Activated naive CD8-positive, alpha-beta T cell treated with anti-CD3 and anti-CD28 coated beads, Interleukin-2, amount 50 U/mL, for 24 hours (primary cell): ENCODE measurements at regions not wholly inside any gene's neighbourhood (a gene's known extent, or its start where the extent isn't known, plus 50 kb on each side); places are given as distances from the start of the nearest gene placed in this dataset.

ENCODE experiments used
- ATAC-seq: fragments of 150-1000 bp; cut with Tn5 transposase; one replicate; pipeline ENCODE4 v1.10.0; 2021
- DNase-seq: peaks from one replicate; pipeline ENCODE4 v3.0.0; 2021
- H3K27ac Mint-ChIP-seq: one replicate; pipeline ENCODE4 v1.8.0; 2021; ENCODE audit warnings: mild to moderate bottlenecking, mixed read lengths
- H3K27me3 Mint-ChIP-seq: one replicate; pipeline ENCODE4 v1.8.0; 2021; ENCODE audit warnings: mixed read lengths
- H3K36me3 Mint-ChIP-seq: one replicate; pipeline ENCODE4 v1.8.0; 2021; ENCODE audit warnings: low read depth, mixed read lengths
- H3K4me1 Mint-ChIP-seq: one replicate; pipeline ENCODE4 v1.8.0; 2021; ENCODE audit warnings: mixed read lengths
- H3K4me3 Mint-ChIP-seq: one replicate; pipeline ENCODE4 v1.8.0; 2021; ENCODE audit warnings: mild to moderate bottlenecking, moderate library complexity, mixed read lengths
- H3K9me3 Mint-ChIP-seq: one replicate; pipeline ENCODE4 v1.8.0; 2021; ENCODE audit warnings: mixed read lengths

DNA sequence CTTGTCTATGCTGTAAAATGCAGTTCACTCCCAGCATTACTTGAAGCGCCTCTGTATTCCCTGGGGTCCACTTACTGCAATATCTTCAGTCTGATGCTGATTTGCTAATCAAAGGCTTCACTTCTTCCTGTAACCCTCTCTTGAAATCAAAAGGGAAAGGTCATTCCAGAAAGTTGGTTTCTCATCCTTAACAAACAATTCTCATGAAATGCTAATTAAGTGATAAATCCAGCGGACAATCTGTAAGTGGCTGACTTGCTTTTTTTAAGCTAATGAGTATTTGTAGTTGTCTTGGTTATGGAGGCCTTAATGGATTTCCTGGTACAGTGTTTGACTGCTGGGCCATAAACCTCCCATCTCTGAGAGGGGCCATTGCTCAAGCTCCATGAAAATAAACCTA, 499.6 kb upstream of the HS6ST1 start:
- no peaks in the 10 kb centered on the region for H3K36me3 Mint-ChIP-seq
- H3K4me3 Mint-ChIP-seq, result no peak overlapping the region
- ATAC-seq (no peak), DNase-seq (no peak)
- H3K27ac Mint-ChIP-seq, result no peak overlapping the region
- no peaks in the 10 kb centered on the region for H3K9me3 Mint-ChIP-seq
- H3K4me1 Mint-ChIP-seq, result no peaks in the 10 kb centered on the region
- peaks cover 7% of the 10 kb centered on the region for H3K27me3 Mint-ChIP-seq

DNA sequence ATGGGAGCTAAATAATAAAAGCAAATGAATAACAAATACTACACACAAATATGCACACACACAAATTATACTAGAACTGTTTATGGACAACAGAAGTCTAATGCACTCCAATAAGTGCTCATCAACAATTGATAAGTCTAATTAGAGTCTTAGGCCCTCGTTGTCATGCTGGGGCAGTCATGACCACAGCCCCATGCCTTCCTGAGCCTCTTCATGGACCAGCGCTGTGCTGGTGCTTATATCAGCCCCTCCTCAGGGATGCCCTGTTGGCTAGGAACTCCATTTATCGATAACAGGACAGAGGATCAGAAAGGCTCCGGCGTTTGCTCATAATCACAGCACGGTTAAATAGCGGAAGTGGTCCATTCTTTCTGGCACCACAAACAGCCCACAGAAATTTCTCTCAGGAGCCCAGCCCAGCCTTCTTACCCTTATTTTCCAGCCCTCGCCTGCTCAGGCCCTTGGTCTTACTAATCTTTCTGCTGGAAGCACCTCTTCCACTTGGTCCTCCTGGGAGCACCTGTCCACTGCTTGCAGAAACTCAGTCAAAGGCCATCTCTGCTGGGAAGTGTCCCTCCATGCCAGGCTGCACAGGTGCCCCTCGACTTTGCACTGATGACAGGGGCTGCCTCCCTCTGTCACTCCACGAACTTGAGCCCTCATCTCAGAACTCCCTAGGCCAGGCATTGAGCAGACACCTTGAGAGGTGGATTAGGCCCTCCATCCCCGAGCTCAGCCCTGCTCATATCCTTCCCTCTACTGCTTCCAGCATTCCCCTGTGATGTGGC, 500.2 kb upstream of the HS6ST1 start:
- Mint-ChIP-seq H3K4me1 (no peaks in the 10 kb centered on the region), H3K9me3 (no peaks in the 10 kb centered on the region), H3K4me3 (no peak overlapping the region), H3K36me3 (no peaks in the 10 kb centered on the region), H3K27me3 (peaks cover under 1% of the 10 kb centered on the region), H3K27ac (no peak overlapping the region)
- DNase-seq (no peak), ATAC-seq (no peak)

DNA sequence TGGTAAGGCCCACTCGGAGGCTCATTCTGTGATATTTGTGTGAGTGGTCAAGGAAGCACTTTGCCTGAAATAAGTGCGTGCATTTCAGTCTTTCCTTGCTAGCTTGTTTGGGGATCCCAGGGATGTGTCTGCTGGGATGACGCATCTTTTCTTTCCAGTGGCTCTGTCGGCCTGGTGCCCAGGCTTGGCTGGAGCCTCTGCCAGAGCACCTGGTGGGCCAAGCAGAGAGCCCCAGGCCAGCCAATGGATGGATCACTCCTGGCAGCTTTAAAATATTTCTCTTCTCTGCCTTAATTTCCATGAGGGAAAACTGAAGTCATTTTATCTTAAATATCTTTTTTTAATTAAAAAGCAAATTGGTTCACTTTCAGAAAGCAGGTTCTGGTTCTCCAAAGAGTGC, 501.8 kb upstream of the HS6ST1 start:
- H3K27me3 Mint-ChIP-seq, result no peaks in the 10 kb centered on the region
- no peak for ATAC-seq
- no peaks in the 10 kb centered on the region for H3K36me3 Mint-ChIP-seq
- no peak overlapping the region for H3K4me3 Mint-ChIP-seq
- no peak overlapping the region for H3K27ac Mint-ChIP-seq
- no peaks in the 10 kb centered on the region for H3K4me1 Mint-ChIP-seq
- DNase-seq, result no peak
- H3K9me3 Mint-ChIP-seq, result peaks cover 6% of the 10 kb centered on the region

DNA sequence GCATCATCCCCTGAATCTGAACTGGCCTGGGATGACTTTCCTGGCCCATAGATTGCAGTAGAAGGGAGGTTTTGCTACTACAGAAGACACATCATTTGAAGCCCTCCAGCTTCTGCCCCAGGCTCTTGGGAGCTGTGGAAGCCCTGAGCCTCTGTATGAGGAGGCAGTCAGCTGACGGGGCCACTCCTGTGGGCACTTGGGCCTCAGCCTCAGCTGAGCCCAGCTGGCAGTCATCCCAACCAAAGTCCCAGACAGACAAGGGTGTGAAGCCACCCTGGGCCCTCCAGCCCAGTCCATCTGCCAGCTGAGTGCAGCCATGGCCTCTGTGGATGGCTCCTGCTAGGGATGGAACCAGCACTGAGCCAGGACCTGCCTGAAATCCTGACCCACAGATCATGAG, 502.3 kb upstream of the HS6ST1 start:
- Mint-ChIP-seq H3K4me3 (no peak overlapping the region), H3K36me3 (no peaks in the 10 kb centered on the region), H3K9me3 (peaks cover 6% of the 10 kb centered on the region), H3K4me1 (no peaks in the 10 kb centered on the region), H3K27me3 (no peaks in the 10 kb centered on the region), H3K27ac (no peak overlapping the region)
- DNase-seq (no peak), ATAC-seq (no peak)

DNA sequence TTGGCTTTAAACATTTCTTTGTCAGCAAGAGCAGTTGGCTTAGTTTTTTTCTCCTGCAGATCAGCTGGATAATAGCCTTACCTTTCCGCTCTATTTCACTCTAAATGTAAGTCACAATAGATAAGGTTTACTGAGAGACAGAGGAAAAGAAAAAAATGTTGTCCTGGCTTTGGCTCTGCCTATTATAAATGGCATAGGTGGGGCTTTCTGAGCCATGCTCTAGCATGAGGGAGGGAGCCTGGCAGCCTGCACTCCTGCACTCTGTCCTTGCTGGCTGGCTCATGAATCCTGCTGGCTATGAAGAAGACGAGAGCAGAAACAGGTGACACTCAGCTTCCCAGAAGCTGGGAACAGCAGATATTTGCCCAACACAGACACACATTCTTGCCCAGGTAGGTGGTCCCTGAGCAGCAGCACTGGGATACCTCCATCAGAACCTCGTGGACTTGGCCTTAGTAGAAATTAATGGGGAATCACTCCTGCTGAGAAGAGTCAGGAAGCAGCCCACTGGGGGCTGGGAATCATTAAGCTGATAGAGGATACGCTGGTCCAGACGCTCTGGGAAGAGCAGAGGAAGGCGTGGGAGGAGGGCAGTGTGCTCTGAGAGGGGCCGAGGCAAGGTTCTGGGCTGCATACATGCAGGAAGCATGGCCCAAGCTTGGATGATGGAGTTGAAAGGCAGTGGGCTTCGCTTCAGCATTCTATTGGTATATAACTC, 514.4 kb upstream of the HS6ST1 start:
- ATAC-seq, result no peak
- Mint-ChIP-seq H3K4me1 (no peaks in the 10 kb centered on the region), H3K9me3 (peaks cover 4% of the 10 kb centered on the region), H3K27ac (no peak overlapping the region), H3K4me3 (no peak overlapping the region), H3K36me3 (no peaks in the 10 kb centered on the region), H3K27me3 (peaks cover 1% of the 10 kb centered on the region)
- no peak for DNase-seq

DNA sequence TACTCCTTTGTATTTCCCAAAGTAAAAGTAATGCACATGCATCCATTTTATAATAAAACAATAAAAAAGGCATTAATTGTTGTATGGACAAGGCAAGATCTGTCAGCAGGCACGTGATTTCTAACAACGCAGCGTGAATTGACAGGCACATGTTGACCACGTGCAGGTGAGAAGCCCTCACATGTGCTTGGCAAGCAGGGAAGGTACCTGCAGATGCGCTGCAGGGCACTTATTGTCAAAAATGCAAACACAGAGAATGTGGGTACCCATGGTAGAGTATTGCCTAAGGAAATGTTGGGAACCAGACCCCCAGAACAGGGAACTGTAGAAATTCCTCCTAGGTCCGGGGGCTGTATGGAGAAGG, 515.0 kb upstream of the HS6ST1 start:
- Mint-ChIP-seq H3K4me1 (no peaks in the 10 kb centered on the region), H3K9me3 (peaks cover 4% of the 10 kb centered on the region), H3K36me3 (no peaks in the 10 kb centered on the region), H3K27ac (no peak overlapping the region), H3K4me3 (no peak overlapping the region), H3K27me3 (peaks cover 3% of the 10 kb centered on the region)
- ATAC-seq, result no peak
- no peak for DNase-seq

DNA sequence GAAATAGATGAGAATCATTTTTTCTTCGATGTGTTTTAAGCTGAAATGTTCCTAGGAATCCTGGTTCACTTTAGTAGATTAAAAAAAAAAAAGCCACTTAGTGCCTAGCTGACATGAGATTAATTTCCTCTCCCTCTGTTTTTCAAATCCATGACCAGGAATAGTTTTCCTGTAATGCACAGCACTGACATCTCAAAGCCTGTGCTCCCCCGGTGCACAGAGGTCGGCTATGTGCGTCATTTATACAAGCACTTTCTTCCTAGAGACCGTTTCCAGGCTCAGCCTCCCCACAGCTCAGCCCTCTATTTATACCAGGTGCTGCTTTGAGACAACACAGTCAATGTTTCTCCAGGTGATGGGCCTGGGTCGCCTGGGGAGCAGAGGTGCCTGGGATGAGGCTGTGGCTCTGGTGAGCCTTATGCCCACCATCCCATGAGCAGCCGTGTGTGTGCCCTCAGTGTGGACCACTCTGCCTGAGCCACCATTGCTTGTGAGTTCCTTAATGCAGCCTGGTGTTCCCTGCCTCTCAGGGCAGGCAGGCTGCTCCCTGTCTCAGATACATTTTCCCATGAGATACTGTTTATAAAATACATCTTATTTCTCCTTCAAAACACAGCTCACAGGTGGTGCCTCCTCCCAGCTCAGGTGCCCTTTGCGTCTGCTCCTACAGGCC, 515.7 kb upstream of the HS6ST1 start:
- DNase-seq (no peak), ATAC-seq (no peak)
- Mint-ChIP-seq H3K36me3 (no peaks in the 10 kb centered on the region), H3K4me1 (no peaks in the 10 kb centered on the region), H3K4me3 (no peak overlapping the region), H3K9me3 (peaks cover 4% of the 10 kb centered on the region), H3K27me3 (peaks cover 3% of the 10 kb centered on the region), H3K27ac (no peak overlapping the region)

DNA sequence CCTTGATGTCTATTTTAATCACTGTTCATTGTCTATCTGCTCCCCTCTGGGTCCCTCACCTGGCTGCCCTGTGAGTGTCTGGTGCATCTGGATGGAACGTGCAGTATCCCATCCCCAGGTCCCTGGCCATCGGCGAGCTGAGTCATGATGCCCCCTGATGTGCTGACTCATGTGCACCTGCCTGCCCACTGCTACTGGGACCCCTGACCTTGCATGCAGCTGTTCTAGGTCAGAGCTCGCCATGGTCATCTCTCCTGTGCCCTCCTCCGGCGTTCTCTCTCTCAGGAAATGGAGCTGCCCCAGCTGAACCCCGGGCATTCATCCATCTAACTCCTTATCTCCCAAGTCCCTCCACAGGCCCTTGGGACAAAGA, 516.2 kb upstream of the HS6ST1 start:
- Mint-ChIP-seq H3K36me3 (no peaks in the 10 kb centered on the region), H3K4me1 (no peaks in the 10 kb centered on the region), H3K27ac (no peak overlapping the region), H3K27me3 (peaks cover 3% of the 10 kb centered on the region), H3K4me3 (no peak overlapping the region), H3K9me3 (peaks cover 2% of the 10 kb centered on the region)
- no peak for ATAC-seq
- DNase-seq, result no peak

DNA sequence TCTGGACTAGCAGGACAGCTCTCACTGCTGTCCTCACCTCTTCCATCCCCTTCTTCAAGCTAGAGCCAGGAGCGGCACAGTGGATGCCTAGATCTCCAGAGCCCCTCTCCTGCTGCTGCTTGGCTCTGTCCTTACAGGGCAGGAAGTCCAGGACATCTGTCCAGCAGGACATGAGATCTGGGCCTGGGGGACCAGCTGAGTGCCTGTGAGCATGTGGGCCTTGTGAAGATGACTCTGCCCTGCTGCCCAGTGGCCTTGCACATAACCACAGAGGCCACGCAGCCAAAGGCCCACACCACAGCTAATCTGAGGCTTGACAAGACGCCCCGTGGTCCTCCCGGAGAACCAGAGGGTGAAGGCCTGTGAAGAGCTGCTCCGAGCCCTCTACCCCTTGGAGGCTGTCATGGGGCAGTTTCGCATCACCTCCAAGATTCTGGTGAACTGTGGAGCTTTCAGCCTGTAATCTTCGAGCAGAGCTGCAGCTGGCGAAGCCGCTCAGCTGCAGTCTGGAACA, 516.7 kb upstream of the HS6ST1 start:
- Mint-ChIP-seq H3K27ac (no peak overlapping the region), H3K4me3 (no peak overlapping the region), H3K9me3 (no peaks in the 10 kb centered on the region), H3K36me3 (no peaks in the 10 kb centered on the region), H3K4me1 (no peaks in the 10 kb centered on the region), H3K27me3 (peaks cover 3% of the 10 kb centered on the region)
- ATAC-seq (no peak), DNase-seq (no peak)

DNA sequence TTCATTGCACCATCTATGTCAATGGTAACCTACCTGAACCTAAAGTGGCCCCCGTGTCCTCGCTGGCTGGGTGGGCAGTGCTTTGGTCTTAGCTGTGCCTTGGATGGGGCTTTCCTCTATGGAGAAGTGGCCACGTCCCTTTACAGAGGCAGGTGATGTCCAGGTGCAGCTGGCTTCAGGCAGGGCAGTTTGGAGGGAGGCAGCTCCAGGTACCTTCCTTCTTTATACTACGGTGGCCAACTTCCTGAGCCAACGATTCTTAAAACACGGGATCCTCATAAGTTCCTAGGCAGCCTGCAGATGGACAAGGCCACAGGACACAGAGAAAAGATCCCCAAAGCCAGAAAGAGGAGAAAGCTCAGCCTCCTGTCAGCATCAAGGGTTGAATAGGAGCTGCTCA, 517.3 kb upstream of the HS6ST1 start:
- Mint-ChIP-seq H3K27ac (no peak overlapping the region), H3K27me3 (peaks cover 3% of the 10 kb centered on the region), H3K4me3 (no peak overlapping the region), H3K4me1 (no peaks in the 10 kb centered on the region), H3K9me3 (no peaks in the 10 kb centered on the region), H3K36me3 (no peaks in the 10 kb centered on the region)
- DNase-seq (no peak), ATAC-seq (no peak)

DNA sequence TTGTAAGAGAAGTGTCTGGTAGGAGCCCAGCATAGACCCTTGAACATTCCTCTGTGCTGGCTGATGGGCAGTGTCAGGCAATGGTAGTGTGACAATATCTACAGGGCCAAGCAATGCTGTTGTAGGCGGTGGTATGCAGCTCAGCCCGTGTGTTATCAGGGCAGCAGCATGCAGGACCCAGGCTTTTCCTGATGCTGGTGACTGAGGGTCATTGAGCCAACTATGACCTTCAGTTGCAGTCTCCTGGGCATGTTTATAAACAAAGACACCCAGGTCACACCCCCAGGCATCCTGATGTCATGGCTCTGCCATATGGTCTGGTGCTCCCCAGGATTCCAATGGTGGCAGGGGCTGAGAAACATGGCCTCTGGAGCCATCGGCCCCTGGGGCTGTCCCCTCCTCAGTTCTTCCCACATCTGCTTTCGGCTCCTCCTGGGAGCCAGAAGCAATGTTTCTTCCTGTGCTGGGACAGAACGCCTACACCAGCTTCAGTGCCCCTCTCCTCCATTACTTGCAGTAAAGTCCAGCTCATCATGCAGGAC, 518.0 kb upstream of the HS6ST1 start:
- ATAC-seq (no peak), DNase-seq (no peak)
- Mint-ChIP-seq H3K4me1 (no peaks in the 10 kb centered on the region), H3K36me3 (no peaks in the 10 kb centered on the region), H3K27ac (no peak overlapping the region), H3K9me3 (no peaks in the 10 kb centered on the region), H3K4me3 (no peak overlapping the region), H3K27me3 (peaks cover 3% of the 10 kb centered on the region)

DNA sequence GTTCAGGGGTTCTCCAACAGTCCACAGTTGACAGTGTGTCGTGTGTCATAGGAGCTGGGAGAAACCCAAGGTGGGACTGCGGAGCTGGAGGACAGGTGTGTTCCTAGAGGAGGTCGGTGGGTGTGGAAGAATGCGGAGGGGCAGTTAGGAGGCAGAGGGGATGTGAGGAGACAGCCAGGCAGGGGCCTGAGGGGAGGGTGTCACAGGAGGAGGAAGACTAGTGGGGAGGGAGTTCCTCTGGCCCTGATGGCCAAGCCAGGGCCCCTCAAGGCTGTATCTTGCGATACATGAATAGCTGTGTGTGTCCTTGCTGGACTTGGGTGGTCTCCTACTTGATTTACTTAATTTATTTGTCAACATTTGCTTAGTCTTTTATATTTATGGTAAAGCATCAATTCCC, 519.6 kb upstream of the HS6ST1 start:
- Mint-ChIP-seq H3K36me3 (no peaks in the 10 kb centered on the region), H3K4me1 (no peaks in the 10 kb centered on the region), H3K4me3 (no peak overlapping the region), H3K9me3 (no peaks in the 10 kb centered on the region), H3K27me3 (peaks cover 3% of the 10 kb centered on the region), H3K27ac (no peak overlapping the region)
- DNase-seq (no peak), ATAC-seq (no peak)

DNA sequence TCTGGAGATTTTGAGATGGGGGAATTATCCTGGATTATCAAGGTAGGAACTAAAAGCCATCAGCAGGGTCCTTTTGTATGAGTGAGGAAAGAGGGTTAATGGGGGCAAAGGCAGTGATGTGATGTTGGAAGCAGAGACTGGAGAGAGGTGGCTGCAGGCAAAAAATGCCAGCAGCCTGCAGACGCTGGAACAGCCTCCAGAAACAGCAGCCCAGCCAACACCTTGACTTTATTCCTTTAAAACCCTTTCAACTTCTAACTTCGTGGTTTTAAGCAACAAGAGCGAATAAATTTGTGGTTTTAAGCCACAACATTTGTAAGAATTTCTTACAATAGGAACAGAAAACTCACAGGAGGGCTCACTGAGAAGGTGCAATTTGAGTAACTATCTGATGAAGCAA, 523.1 kb upstream of the HS6ST1 start:
- Mint-ChIP-seq H3K9me3 (no peaks in the 10 kb centered on the region), H3K4me1 (no peaks in the 10 kb centered on the region), H3K27me3 (peaks cover 3% of the 10 kb centered on the region), H3K36me3 (no peaks in the 10 kb centered on the region), H3K4me3 (no peak overlapping the region), H3K27ac (no peak overlapping the region)
- ATAC-seq, result no peak
- DNase-seq, result no peak

DNA sequence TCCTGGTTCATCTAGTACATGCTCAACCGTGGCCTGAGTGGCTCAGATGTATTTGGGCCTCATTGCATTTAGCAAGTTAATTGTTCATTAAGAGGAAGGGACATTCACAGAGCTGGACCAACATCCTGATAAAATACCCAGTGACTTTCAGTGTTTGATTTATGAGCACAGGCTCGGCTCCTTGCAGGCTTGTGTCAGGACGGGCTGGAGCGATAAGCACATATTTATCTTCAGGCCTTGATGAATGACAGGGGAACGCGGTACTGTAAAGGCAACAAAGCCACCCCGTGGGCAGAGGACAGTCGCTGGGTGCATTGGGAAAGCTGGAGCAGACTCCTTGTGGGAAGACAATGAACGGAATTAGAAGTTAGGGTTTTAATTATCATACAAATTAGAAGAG, 548.6 kb upstream of the HS6ST1 start:
- Mint-ChIP-seq H3K36me3 (no peaks in the 10 kb centered on the region), H3K9me3 (no peaks in the 10 kb centered on the region), H3K4me3 (no peak overlapping the region), H3K4me1 (no peaks in the 10 kb centered on the region), H3K27me3 (no peaks in the 10 kb centered on the region), H3K27ac (no peak overlapping the region)
- DNase-seq, result no peak
- no peak for ATAC-seq
